B cell (primary cell): ENCODE measurements at regions not wholly inside any gene's neighbourhood (a gene's known extent, or its start where the extent isn't known, plus 50 kb on each side); places are given as distances from the start of the nearest gene placed in this dataset.

ENCODE experiments used
- EZH2 ChIP-seq: IDR thresholded peaks from 2 replicates; pipeline ENCODE4 v1.6.1; 2012; ENCODE audit warnings: borderline replicate concordance, low read depth, mild to moderate bottlenecking, moderate library complexity, low read length; ENCODE audit not compliant: insufficient read depth, poor library complexity, severe bottlenecking
- TF ChIP-seq, protein P1 (sequence below): fragments of 200-600 bp; IDR thresholded peaks from one replicate; pipeline ENCODE4 v1.8.0; 2022; ENCODE audit warnings: antibody characterized with exemption, mild to moderate bottlenecking

DNA sequence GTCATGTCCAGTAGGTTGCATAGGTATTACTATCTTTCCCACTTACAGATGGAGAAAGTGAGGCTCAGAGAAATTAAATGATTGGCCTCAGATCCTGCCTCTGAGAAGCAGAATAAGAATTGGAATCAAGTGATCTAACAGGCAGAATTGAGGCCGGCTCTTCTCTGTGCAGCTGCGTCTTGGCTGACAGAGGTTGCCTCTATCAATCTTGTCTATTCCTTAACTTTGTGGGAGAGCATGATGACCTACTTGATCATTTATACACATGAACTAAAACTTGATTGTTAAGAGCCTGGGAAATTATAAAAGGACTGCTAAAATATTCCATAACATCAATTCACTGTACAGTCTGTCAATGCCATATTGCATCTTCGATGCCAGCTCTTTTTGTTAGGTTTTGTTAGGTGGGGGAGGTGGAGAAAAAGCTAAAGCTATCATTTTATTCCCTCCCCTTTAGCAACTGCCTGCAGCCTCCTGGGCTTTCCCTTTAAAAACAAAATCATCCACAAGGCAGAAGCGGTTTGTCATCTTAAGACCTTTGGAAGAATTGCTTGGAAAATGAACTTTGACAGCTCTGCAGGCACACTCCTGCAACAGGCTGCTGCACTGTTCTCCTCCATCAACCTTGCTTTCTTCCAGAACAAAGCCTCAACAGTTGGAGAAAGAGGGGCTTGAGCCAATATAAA is 247.4 kb downstream of the SMARCA2 start:
- TF ChIP-seq, protein P1, sequence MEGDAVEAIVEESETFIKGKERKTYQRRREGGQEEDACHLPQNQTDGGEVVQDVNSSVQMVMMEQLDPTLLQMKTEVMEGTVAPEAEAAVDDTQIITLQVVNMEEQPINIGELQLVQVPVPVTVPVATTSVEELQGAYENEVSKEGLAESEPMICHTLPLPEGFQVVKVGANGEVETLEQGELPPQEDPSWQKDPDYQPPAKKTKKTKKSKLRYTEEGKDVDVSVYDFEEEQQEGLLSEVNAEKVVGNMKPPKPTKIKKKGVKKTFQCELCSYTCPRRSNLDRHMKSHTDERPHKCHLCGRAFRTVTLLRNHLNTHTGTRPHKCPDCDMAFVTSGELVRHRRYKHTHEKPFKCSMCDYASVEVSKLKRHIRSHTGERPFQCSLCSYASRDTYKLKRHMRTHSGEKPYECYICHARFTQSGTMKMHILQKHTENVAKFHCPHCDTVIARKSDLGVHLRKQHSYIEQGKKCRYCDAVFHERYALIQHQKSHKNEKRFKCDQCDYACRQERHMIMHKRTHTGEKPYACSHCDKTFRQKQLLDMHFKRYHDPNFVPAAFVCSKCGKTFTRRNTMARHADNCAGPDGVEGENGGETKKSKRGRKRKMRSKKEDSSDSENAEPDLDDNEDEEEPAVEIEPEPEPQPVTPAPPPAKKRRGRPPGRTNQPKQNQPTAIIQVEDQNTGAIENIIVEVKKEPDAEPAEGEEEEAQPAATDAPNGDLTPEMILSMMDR = no peak
- no peak for TF ChIP-seq EZH2
